H7 (cell line): ENCODE measurements at regions not wholly inside any gene's neighbourhood (a gene's known extent, or its start where the extent isn't known, plus 50 kb on each side); places are given as distances from the start of the nearest gene placed in this dataset.

ENCODE experiments used
- DNase-seq: peaks from one replicate; pipeline ENCODE4 v3.0.0; 2012
- H3K27me3 ChIP-seq: 2 replicates; pipeline ENCODE4 v1.6.0; 2011; ENCODE audit warnings: mild to moderate bottlenecking, low read length; ENCODE audit not compliant: control insufficient read depth, insufficient read depth
- H3K36me3 ChIP-seq: replicated peaks from 2 replicates; pipeline ENCODE4 v1.5.1; 2011; ENCODE audit warnings: low read length; ENCODE audit not compliant: control insufficient read depth, insufficient read depth
- H3K4me3 ChIP-seq: 2 replicates; pipeline ENCODE4 v1.5.1; 2011; ENCODE audit warnings: low read depth, mild to moderate bottlenecking, control low read depth, low read length, moderate library complexity; ENCODE audit not compliant: insufficient read depth

GRCh38 chr13:73274147-73274546 lies 215.3 kb downstream of the KLF5 start:
- no peak overlapping the region for H3K4me3 ChIP-seq
- DNase-seq = no peak
- H3K36me3 ChIP-seq = no peaks in the 10 kb centered on the region
- no peaks in the 10 kb centered on the region for H3K27me3 ChIP-seq

DNA sequence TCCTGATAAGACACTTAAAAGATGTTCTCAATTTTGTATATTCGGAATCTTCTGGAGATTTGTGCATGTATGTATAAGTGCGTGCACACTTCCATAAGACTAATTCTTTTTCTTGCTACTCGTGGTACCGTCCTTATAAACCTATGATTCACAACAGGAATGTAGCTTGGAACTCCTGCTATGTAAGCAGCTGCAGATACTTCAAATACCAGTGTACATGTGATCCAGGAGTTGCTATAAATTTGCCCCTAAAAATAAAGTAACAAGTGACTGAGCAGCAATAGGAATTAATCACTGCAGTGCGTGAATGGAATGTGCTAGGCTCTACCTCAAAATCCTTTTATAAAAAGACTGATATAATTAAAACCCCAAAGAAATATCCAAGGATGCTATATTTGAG lies 214.9 kb downstream of the KLF5 start:
- no peaks in the 10 kb centered on the region for H3K36me3 ChIP-seq
- no peak for DNase-seq
- no peak overlapping the region for H3K4me3 ChIP-seq
- H3K27me3 ChIP-seq = no peaks in the 10 kb centered on the region

DNA sequence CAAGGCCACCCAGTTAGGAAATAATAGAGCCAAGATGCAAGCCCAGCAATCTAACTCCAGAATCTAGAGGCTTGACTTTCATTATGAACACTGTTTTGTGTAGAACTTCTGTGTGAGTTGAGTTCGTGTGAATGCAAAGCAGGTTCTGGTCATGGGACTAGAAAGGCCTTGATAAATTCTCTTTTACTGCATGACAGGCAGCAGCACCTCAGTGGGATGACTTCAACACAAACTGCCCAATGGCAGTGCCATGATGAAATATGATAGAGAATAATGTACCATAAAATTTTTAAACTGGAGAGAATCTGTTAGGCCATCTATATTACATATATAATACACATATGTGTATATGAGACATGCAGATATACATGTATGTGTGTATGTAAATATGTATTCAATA lies 214.5 kb downstream of the KLF5 start:
- H3K36me3 ChIP-seq = no peaks in the 10 kb centered on the region
- H3K4me3 ChIP-seq = no peak overlapping the region
- no peak for DNase-seq
- H3K27me3 ChIP-seq = no peaks in the 10 kb centered on the region

- Histone ChIP-seq H3K4me3 (no peak overlapping the region), H3K27me3 (no peaks in the 10 kb centered on the region), H3K36me3 (no peaks in the 10 kb centered on the region)
- DNase-seq = no peak
Measured at GRCh38 chr13:73272831-73273230, 214.0 kb downstream of the KLF5 start.

DNA sequence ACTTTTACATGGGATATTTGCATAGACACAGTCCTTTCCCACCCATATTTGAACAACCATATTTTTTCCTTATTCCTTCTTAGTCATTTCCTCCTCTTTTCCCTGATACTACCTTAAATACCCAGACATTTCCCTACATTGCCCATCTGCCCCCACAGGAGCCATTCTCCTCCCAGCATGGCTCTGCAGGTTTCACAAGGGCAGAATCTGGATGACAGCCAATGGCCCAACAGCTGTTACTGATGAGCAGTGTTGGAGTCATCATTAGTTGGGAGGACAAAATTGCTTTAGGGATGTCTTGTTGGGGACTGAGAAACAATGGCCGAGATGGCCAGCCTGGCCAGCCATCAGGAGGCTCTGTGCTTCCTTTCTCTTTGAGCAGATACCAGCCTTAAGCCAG lies 209.5 kb downstream of the KLF5 start:
- no peak overlapping the region for H3K4me3 ChIP-seq
- H3K36me3 ChIP-seq = no peaks in the 10 kb centered on the region
- no peaks in the 10 kb centered on the region for H3K27me3 ChIP-seq
- no peak for DNase-seq

GRCh38 chr13:73266640-73267180 lies 207.9 kb downstream of the KLF5 start:
- no peaks in the 10 kb centered on the region for H3K27me3 ChIP-seq
- no peak for DNase-seq
- no peaks in the 10 kb centered on the region for H3K36me3 ChIP-seq
- no peak overlapping the region for H3K4me3 ChIP-seq

DNA sequence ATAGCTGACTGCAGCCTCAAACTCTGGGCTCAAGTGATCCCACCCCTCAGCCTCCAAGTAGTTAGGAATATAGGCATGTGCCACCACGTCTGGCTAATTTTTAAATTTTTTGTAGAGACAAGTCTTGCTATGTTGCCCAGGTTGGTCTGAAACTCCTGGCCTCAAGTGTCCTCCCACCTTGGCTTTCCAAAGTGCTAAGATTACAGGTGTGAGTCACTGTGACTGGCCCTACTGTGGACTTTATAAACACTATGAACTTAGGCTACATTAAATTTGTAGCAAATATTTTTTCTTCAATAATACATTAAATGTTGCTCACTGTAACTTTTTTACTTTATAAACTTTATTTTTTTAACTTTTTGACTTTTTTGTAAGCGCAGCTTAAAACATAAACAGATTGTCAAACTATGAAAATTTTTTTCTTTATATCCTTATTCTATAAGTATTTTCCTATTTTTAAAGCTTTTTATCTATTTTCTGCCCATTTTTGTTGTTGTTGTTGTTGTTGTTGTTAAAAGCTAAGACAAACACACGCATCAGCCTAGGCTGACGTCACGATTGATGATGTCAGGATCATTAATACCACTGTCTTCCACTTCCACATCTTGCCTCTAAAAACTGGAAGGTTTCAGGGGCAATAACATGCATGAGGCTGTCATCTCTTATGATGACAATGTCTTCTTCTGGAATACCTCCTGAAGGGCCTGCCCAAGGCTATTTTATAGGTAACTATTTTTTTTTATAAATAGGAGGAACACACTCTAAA lies 204.2 kb downstream of the KLF5 start:
- no peak for DNase-seq
- Histone ChIP-seq H3K27me3 (no peaks in the 10 kb centered on the region), H3K36me3 (no peaks in the 10 kb centered on the region), H3K4me3 (no peak overlapping the region)

DNA sequence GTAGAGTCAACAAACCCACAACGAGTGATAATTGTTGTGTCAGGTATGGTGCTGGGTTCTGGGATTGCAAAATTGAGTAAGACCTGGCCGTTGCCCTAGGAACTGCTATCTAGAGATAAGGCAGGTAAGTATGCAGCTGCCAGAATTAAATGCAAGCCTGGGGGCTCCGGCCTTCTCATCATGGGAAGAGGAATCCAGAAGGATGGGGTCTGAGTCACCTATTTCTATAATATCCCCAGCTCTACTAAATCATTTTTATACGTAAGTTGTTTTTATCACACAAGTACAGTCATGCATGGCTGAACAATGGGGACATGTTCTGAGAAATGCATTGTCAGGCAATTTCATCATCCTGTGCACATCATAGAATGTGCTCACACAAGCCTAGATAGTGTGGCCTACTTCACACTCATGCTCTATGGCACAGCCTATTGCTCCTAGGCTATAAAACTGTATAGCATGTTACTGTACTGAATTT lies 203.0 kb downstream of the KLF5 start:
- H3K36me3 ChIP-seq = no peaks in the 10 kb centered on the region
- DNase-seq = no peak
- no peaks in the 10 kb centered on the region for H3K27me3 ChIP-seq
- no peak overlapping the region for H3K4me3 ChIP-seq

DNA sequence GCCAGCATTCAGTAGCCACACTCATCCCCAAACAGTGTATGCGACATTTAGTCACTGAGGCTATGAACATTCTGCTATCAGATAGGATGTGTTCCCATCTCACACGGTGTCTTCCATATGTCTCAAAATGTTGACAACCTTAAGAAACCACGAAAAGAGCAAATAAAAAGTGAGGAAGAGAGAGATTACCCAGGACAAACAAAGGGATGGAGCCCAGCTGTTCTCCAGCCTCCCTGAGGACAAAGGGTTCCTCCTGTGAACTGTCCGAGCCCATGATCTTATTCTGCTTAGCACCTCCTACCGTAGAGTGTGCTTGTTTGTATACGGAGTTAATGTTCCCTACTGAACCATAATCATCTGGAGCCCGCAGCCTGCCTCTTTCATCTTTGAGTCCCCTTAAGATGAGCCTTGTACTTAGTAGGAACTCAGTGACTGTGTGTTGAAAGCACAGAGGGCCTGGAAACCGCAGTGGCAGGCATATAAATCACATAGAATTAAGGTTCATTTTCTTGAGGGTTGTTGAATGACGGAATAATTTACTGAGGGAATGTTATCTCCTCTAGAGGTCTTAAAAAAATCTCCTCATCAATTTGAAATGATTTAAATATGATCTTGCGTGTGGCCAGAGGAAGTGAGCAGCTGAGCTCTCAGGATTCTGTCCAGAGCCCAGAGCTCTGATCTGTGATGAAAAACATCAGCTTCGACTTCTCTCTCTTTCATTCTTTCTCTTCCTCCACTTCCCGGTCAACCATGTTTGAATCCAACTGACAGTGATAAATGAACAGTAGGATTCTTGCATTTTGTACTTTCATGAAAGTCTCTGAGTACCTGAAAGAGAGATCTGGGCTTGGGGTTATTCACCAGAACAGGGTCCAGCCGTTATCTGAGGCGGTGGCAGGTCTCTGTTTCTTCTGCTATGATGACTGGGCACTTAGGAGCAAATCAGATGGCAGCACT lies 200.5 kb downstream of the KLF5 start:
- no peaks in the 10 kb centered on the region for H3K27me3 ChIP-seq
- no peak for DNase-seq
- H3K4me3 ChIP-seq = no peak overlapping the region
- H3K36me3 ChIP-seq = no peaks in the 10 kb centered on the region

DNA sequence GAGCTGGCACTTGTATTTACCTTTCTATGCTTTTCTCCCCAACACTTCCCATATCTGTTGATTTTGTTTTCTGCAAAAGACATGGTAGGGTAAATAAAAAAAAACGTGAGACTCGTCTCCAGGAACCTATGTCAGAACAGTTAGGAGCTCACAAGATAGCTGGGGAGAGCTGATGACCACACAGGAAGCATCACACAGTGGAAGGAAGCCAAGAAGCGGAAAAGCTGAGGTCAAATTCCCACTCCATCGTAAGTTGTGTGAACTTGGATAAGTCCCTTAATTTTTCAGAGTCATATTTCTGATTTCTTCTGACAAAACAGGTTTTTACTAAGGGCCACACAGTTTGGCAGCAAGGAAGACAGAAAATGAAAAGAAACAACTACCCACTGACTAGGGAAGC lies 199.6 kb downstream of the KLF5 start:
- no peak overlapping the region for H3K4me3 ChIP-seq
- H3K36me3 ChIP-seq = no peaks in the 10 kb centered on the region
- no peak for DNase-seq
- H3K27me3 ChIP-seq = no peaks in the 10 kb centered on the region

DNA sequence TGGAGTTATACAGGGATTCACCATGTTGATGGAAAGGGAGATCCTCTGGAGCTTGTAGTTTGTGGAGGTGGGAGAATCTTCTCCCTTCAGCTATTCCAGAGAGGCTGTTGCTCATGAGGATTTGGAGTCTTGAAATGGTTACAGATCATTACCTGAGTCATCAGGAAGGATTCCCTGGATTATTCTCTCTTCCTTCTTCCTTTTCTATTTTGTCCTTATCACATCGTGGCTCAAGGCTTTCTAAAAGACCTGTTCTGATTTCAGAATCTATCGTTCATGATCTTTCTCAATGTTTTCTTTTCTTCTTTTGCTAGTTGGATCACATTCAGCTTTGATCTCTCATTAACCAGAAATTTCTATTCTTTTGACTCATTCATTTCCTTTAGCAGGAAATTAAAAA lies 196.0 kb downstream of the KLF5 start:
- no peaks in the 10 kb centered on the region for H3K27me3 ChIP-seq
- no peaks in the 10 kb centered on the region for H3K36me3 ChIP-seq
- H3K4me3 ChIP-seq = no peak overlapping the region
- no peak for DNase-seq

DNA sequence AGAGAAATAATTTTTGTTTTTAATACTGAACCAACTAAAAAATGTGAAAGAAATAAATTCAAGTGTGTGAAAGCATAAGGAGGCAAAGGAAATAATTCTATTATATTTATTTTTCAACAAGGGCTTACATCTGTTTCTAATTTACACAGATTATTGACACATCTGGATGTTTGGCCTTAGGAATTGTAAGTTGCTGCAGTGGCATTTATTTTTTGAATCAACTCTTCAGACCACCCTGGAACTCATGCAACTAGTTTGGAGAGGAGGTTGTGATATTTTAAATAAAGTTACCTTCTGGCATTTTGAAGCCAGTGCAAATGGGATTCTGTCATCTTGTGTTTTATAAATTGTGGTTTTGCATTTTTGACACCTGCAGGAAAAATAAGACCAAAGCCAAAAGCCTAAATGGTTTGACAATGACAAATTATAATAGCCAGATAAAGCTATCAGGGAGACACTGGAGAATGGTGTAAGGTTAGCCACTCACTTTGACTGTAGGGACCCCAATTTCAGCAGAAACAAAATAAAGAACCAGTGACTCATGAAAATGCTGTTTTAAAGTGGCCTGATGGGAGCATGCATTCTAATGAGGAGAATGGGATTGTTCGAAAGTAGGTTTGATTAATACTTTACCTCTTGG lies 192.9 kb downstream of the KLF5 start:
- Histone ChIP-seq H3K27me3 (no peaks in the 10 kb centered on the region), H3K36me3 (no peaks in the 10 kb centered on the region), H3K4me3 (no peak overlapping the region)
- no peak for DNase-seq

- no peak overlapping the region for H3K4me3 ChIP-seq
- H3K36me3 ChIP-seq = no peaks in the 10 kb centered on the region
- no peaks in the 10 kb centered on the region for H3K27me3 ChIP-seq
- DNase-seq = no peak
Measured at GRCh38 chr13:73250061-73250460, 191.3 kb downstream of the KLF5 start.

DNA sequence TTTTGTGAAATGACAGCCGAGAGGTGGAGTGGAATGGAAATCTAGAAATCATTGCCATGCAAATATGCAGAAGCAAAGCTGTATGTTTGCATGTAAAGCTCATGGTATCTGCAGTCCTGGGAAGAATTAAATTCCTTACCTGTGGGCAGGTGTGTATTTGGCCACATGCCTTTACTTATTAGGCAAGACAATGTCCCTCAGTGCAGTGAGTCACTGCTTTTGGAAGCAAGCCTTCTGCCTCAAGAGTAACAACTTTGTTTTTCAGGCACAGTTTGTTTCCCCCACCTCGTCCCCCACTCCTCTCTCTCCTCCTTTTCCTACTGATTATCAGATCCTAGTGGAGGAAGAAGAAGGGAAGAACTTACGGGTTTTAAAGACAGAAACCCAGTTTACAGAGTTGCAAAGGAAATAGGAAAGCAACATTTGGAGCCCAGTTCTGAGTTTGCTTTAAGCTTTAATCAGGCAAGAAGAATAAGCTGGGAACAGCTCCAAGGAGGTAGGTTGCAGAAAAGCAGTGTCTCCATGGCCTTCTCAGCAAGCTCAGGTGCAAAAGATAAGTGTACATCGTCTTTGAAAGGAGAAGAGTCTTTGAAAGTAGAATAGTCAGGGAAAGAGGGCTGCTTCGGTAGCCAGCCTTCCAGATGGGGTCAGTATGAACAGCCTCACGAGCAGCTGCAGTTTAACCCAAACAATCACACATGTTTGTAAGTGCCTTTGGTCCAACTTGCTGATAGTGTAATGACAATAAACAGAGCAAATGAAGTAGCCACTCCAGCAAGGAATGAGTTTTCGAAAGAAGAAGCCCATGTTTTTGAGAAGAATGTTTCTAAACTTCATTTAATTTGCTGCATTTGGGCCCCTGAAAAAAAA lies 190.1 kb downstream of the KLF5 start:
- H3K27me3 ChIP-seq = no peaks in the 10 kb centered on the region
- H3K4me3 ChIP-seq = no peak overlapping the region
- no peaks in the 10 kb centered on the region for H3K36me3 ChIP-seq
- DNase-seq = no peak
